HEK293 (cell line): ENCODE measurements at regions not wholly inside any gene's neighbourhood (a gene's known extent, or its start where the extent isn't known, plus 50 kb on each side); places are given as distances from the start of the nearest gene placed in this dataset.

Experiments used
- CTCF ChIA-PET: fragments of 350-600 bp; formaldehyde crosslinking; extraction: SDS; loops from one replicate; lab custom pipeline; 2021; ENCODE audit warnings: antibody characterized with exemption; lab: Yijun Ruan, JAX
- POLR2A ChIA-PET: fragments of 300-600 bp; formaldehyde crosslinking; extraction: SDS; loops from one replicate; lab custom pipeline; 2020; ENCODE audit warnings: antibody characterized with exemption, inconsistent platforms; lab: Yijun Ruan, JAX
- H3K27ac ChIP-seq: fragments of 200-500 bp; sonication (Bioruptor generic); 2 replicates; pipeline ENCODE4 v1.5.1; 2014; ENCODE audit warnings: low read depth, low read length, control low read depth, inconsistent platforms; ENCODE audit errors: extremely low read depth
- H3K36me3 ChIP-seq, 2 experiments: fragments of 200-500 bp in 1 of 2; sonication (Bioruptor generic) in 1 of 2; 1 replicate in 1 of 2; 2 replicates in 1 of 2; pipeline ENCODE4 v1.5.1; 2014 to 2017; ENCODE audit warnings: inconsistent platforms in 2 of 2, low read length in 2 of 2; ENCODE audit not compliant: control insufficient read depth in 2 of 2, insufficient read depth in 1 of 2
- H3K4me1 ChIP-seq: fragments of 200-500 bp; sonication (Bioruptor generic); 2 replicates; pipeline ENCODE4 v1.5.1; 2014; ENCODE audit warnings: mild to moderate bottlenecking, low read length, inconsistent platforms; ENCODE audit not compliant: control insufficient read depth, insufficient read depth
- H3K4me3 ChIP-seq: 2 replicates; pipeline ENCODE4 v1.5.1; 2011; ENCODE audit warnings: low read depth, mild to moderate bottlenecking, control low read depth, low read length, moderate library complexity
- H3K9me3 ChIP-seq: fragments of 200-500 bp; sonication (Bioruptor generic); 2 replicates; pipeline ENCODE4 v1.5.1; 2014; ENCODE audit warnings: low read depth, low read length, inconsistent platforms; ENCODE audit not compliant: control insufficient read depth, insufficient read depth
- ATF2 ChIP-seq: fragments of 450-650 bp; formaldehyde crosslinking; IDR thresholded peaks from 2 replicates; pipeline ENCODE4 v1.5.1; 2016; ENCODE audit warnings: missing biosample characterization, missing genetic modification characterization, low read depth
- GFI1B ChIP-seq: fragments of 450-650 bp; formaldehyde crosslinking; IDR thresholded peaks from 2 replicates; pipeline ENCODE4 v1.5.1; 2016; ENCODE audit warnings: missing biosample characterization, missing genetic modification characterization
- GLI2 ChIP-seq: fragments of 450-650 bp; formaldehyde crosslinking; IDR thresholded peaks from 2 replicates; pipeline ENCODE4; 2017; ENCODE audit warnings: missing biosample characterization, missing genetic modification characterization, low read depth, borderline replicate concordance
- IKZF3 ChIP-seq: fragments of 450-650 bp; IDR thresholded peaks from 2 replicates; pipeline ENCODE4 v1.5.0; 2018; ENCODE audit warnings: missing biosample characterization, mild to moderate bottlenecking, missing genetic modification characterization, moderate library complexity
- PRDM1 ChIP-seq: fragments of 450-650 bp; formaldehyde crosslinking; IDR thresholded peaks from 2 replicates; pipeline ENCODE4; 2016; ENCODE audit warnings: missing biosample characterization, missing genetic modification characterization
- PRDM6 ChIP-seq: fragments of 450-650 bp; formaldehyde crosslinking; IDR thresholded peaks from 2 replicates; pipeline ENCODE4 v1.5.1; 2017; ENCODE audit warnings: missing biosample characterization, missing genetic modification characterization
- REPIN1 ChIP-seq: fragments of 450-650 bp; formaldehyde crosslinking; IDR thresholded peaks from 2 replicates; pipeline ENCODE4 v1.5.1; 2017; ENCODE audit warnings: missing biosample characterization, missing genetic modification characterization, low read depth
- SCRT2 ChIP-seq: fragments of 450-650 bp; formaldehyde crosslinking; IDR thresholded peaks from 2 replicates; pipeline ENCODE4 v1.5.1; 2016; ENCODE audit warnings: missing biosample characterization, missing genetic modification characterization
- SETDB1 ChIP-seq: IDR thresholded peaks from one replicate; pipeline ENCODE4 v1.6.1; 2017; ENCODE audit warnings: mild to moderate bottlenecking, low read length, moderate library complexity, mixed read lengths; ENCODE audit not compliant: insufficient read length
- TRIM28 ChIP-seq: IDR thresholded peaks from 2 replicates; pipeline ENCODE4 v1.6.1; 2011; ENCODE audit warnings: low read length, control low read depth, borderline replicate concordance
- ZNF10 ChIP-seq: fragments of 450-650 bp; formaldehyde crosslinking; IDR thresholded peaks from 2 replicates; pipeline ENCODE4 v1.5.1; 2017; ENCODE audit warnings: missing biosample characterization, missing genetic modification characterization
- ZNF19 ChIP-seq: fragments of 450-650 bp; formaldehyde crosslinking; IDR thresholded peaks from 2 replicates; pipeline ENCODE4; 2016; ENCODE audit warnings: missing biosample characterization, missing genetic modification characterization, low read depth
- ZNF202 ChIP-seq: fragments of 450-650 bp; formaldehyde crosslinking; IDR thresholded peaks from 2 replicates; pipeline ENCODE4 v1.5.1; 2016; ENCODE audit warnings: missing biosample characterization, missing genetic modification characterization, borderline replicate concordance
- ZNF354C ChIP-seq: fragments of 450-650 bp; formaldehyde crosslinking; IDR thresholded peaks from 2 replicates; pipeline ENCODE4 v1.5.1; 2016; ENCODE audit warnings: missing biosample characterization, missing genetic modification characterization, low read depth, borderline replicate concordance
- ZNF37A ChIP-seq: fragments of 450-650 bp; IDR thresholded peaks from 2 replicates; pipeline ENCODE4 v1.5.1; 2018; ENCODE audit warnings: missing biosample characterization, missing genetic modification characterization
- ZNF416 ChIP-seq: fragments of 450-650 bp; formaldehyde crosslinking; IDR thresholded peaks from 2 replicates; pipeline ENCODE4 v1.5.1; 2016; ENCODE audit warnings: missing biosample characterization, missing genetic modification characterization
- ZNF426 ChIP-seq: fragments of 450-650 bp; formaldehyde crosslinking; IDR thresholded peaks from 2 replicates; pipeline ENCODE4 v1.5.1; 2017; ENCODE audit warnings: missing biosample characterization, missing genetic modification characterization, mild to moderate bottlenecking, inconsistent platforms, moderate library complexity
- ZNF549 ChIP-seq: fragments of 450-650 bp; IDR thresholded peaks from 2 replicates; pipeline ENCODE4 v1.5.1; 2018; ENCODE audit warnings: missing biosample characterization, missing genetic modification characterization, mild to moderate bottlenecking, inconsistent platforms, moderate library complexity
- ZNF645 ChIP-seq: fragments of 450-650 bp; formaldehyde crosslinking; IDR thresholded peaks from 2 replicates; pipeline ENCODE4; 2016; ENCODE audit warnings: missing biosample characterization, missing genetic modification characterization
- ZNF704 ChIP-seq: fragments of 450-650 bp; formaldehyde crosslinking; IDR thresholded peaks from 2 replicates; pipeline ENCODE4 v1.5.1; 2016; ENCODE audit warnings: missing biosample characterization, missing genetic modification characterization
- ZNF76 ChIP-seq: fragments of 450-650 bp; formaldehyde crosslinking; IDR thresholded peaks from 2 replicates; pipeline ENCODE4; 2016; ENCODE audit warnings: low read depth, missing biosample characterization, missing genetic modification characterization, borderline replicate concordance
- TF ChIP-seq, protein P1 (sequence below): fragments of 450-650 bp; formaldehyde crosslinking; IDR thresholded peaks from 2 replicates; pipeline ENCODE4 v1.5.1; 2016; ENCODE audit warnings: missing biosample characterization, missing genetic modification characterization
- TF ChIP-seq, protein P2 (sequence below): fragments of 450-650 bp; formaldehyde crosslinking; IDR thresholded peaks from 2 replicates; pipeline ENCODE4 v1.5.0; 2017; ENCODE audit warnings: missing biosample characterization, missing genetic modification characterization, borderline replicate concordance
- TF ChIP-seq, protein P3 (sequence below): fragments of 450-650 bp; formaldehyde crosslinking; IDR thresholded peaks from 2 replicates; pipeline ENCODE4 v1.5.1; 2016; ENCODE audit warnings: missing biosample characterization, missing genetic modification characterization

- no peak for TF ChIP-seq ZNF426
Measured at GRCh38 chr4:113821856-113822255, 60.3 kb upstream of the CAMK2D start (continued).

GRCh38 chr4:113820108-113820507 is 58.6 kb upstream of the CAMK2D start:
- Histone ChIP-seq H3K27ac (no peak overlapping the region), H3K36me3 (no peaks in the 10 kb centered on the region), H3K9me3 (no peaks in the 10 kb centered on the region), H3K4me3 (no peak overlapping the region), H3K4me1 (no peaks in the 10 kb centered on the region)
- POLR2A ChIA-PET = no interaction called here
- CTCF ChIA-PET = no interaction called here
- TF ChIP-seq, protein P1, sequence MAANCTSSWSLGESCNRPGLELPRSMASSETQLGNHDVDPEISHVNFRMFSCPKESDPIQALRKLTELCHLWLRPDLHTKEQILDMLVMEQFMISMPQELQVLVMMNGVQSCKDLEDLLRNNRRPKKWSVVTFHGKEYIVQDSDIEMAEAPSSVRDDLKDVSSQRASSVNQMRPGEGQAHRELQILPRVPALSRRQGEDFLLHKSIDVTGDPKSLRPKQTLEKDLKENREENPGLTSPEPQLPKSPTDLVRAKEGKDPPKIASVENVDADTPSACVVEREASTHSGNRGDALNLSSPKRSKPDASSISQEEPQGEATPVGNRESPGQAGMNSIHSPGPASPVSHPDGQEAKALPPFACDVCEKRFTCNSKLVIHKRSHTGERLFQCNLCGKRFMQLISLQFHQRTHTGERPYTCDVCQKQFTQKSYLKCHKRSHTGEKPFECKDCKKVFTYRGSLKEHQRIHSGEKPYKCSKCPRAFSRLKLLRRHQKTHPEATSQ (tag by site-specific recombination) = no peak
- TF ChIP-seq SCRT2 (tag by site-specific recombination) = no peak
- TF ChIP-seq REPIN1 (tag by site-specific recombination) = no peak
- TF ChIP-seq ZNF416 (tag by site-specific recombination) = no peak
- TF ChIP-seq ZNF704 = no peak
- TF ChIP-seq ZNF10 (tag by site-specific recombination) = no peak
- no peak for TF ChIP-seq ZNF37A (tag by site-specific recombination)
- TF ChIP-seq GLI2 (tag by site-specific recombination) = no peak
- TF ChIP-seq ZNF354C (tag by site-specific recombination) = no peak

DNA sequence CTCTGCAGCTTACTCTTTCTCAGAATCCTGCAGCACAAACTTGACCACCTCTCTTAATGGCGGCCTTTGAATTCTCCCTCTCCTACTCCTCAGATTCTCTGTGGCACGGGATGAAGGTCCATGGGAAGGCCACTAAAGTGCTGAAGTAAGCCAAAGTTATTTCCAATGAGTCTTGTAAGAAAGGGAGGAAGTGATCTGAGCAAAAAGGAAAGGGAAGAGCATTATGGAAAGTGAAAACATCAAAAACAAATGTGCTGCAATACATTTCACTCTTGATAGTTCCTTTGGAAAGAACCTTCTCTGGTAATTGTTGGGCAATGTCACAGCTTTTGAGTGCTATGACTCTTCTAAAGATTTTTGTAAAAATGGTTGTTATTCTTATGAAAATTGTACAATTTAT is 54.3 kb upstream of the CAMK2D start:
- Histone ChIP-seq H3K4me1 (no peaks in the 10 kb centered on the region), H3K9me3 (no peaks in the 10 kb centered on the region), H3K4me3 (no peak overlapping the region), H3K36me3 (no peaks in the 10 kb centered on the region), H3K27ac (no peak overlapping the region)
- ChIA-PET CTCF (no interaction called here), POLR2A (no interaction called here)
- TF ChIP-seq, protein P2, sequence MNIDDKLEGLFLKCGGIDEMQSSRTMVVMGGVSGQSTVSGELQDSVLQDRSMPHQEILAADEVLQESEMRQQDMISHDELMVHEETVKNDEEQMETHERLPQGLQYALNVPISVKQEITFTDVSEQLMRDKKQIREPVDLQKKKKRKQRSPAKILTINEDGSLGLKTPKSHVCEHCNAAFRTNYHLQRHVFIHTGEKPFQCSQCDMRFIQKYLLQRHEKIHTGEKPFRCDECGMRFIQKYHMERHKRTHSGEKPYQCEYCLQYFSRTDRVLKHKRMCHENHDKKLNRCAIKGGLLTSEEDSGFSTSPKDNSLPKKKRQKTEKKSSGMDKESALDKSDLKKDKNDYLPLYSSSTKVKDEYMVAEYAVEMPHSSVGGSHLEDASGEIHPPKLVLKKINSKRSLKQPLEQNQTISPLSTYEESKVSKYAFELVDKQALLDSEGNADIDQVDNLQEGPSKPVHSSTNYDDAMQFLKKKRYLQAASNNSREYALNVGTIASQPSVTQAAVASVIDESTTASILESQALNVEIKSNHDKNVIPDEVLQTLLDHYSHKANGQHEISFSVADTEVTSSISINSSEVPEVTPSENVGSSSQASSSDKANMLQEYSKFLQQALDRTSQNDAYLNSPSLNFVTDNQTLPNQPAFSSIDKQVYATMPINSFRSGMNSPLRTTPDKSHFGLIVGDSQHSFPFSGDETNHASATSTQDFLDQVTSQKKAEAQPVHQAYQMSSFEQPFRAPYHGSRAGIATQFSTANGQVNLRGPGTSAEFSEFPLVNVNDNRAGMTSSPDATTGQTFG = no peak
- TF ChIP-seq IKZF3 (tag by site-specific recombination) (no peak), SETDB1 (no peak), ZNF19 (tag by site-specific recombination) (no peak), ATF2 (tag by site-specific recombination) (no peak), PRDM1 (no peak), ZNF202 (tag by site-specific recombination) (no peak), REPIN1 (tag by site-specific recombination) (no peak), ZNF76 (tag by site-specific recombination) (no peak), PRDM6 (tag by site-specific recombination) (no peak), GFI1B (tag by site-specific recombination) (no peak), TRIM28 (no peak), ZNF549 (tag by site-specific recombination) (no peak), ZNF645 (tag by site-specific recombination) (no peak)
- TF ChIP-seq, protein P3, sequence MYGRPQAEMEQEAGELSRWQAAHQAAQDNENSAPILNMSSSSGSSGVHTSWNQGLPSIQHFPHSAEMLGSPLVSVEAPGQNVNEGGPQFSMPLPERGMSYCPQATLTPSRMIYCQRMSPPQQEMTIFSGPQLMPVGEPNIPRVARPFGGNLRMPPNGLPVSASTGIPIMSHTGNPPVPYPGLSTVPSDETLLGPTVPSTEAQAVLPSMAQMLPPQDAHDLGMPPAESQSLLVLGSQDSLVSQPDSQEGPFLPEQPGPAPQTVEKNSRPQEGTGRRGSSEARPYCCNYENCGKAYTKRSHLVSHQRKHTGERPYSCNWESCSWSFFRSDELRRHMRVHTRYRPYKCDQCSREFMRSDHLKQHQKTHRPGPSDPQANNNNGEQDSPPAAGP = no peak
